ENCODE measurements at regions not wholly inside any gene's neighbourhood (a gene's known extent, or its start where the extent isn't known, plus 50 kb on each side); places are given as distances from the start of the nearest gene placed in this dataset.
"Not testable (repeated sequence)": the region's sequence is repeated elsewhere in the genome, so short reads cannot be mapped to it uniquely, and the experiment has no call there.

- H3K4me1 Mint-ChIP-seq; H3K36me3 ChIP-seq (ENCODE audit: control insufficient read depth in 2 of 2, extremely low read depth in 1 of 2, insufficient read depth in 1 of 2, low read length in 1 of 2); H3K4me1 ChIP-seq (ENCODE audit: control insufficient read depth in 1 of 2, extremely low read depth in 1 of 2, insufficient read depth in 2 of 2, low read length in 2 of 2); POLR2A ChIA-PET; H3K27ac ChIP-seq (ENCODE audit: low read length); H3K4me3 Mint-ChIP-seq; H3K27me3 Mint-ChIP-seq; H3K4me3 ChIP-seq (ENCODE audit: control insufficient read depth in 1 of 2, extremely low read depth in 1 of 2, low read length in 1 of 2); H3K36me3 Mint-ChIP-seq; CTCF ChIA-PET; ATAC-seq (replicated peaks in 1 of 4); H3K27ac Mint-ChIP-seq; H3K27me3 ChIP-seq (replicated peaks in 1 of 2; ENCODE audit: control insufficient read depth in 2 of 2, extremely low read depth in 1 of 2, insufficient read depth in 2 of 2, low read length in 1 of 2); H3K9me3 ChIP-seq; DNase-seq: not testable (repeated sequence)
- peaks cover 4 to 11% (median 5%) of the 10 kb centered on the region in 3 donors for H3K9me3 Mint-ChIP-seq
- WGBS (ENCODE audit: insufficient coverage): 94% methylated on average over 18 of the region's 18 CpGs
Measured at GRCh38 chr9:60546990-60547389, 367.2 kb upstream of the SPATA31A5 start.
